Upper lobe of left lung (tissue), 4 donors: ENCODE measurements at regions not wholly inside any gene's neighbourhood (a gene's known extent, or its start where the extent isn't known, plus 50 kb on each side); places are given as distances from the start of the nearest gene placed in this dataset.

Source experiments
- POLR2A ChIP-seq, 4 donors: fragments of 450-650 bp; IDR thresholded peaks; one replicate each; pipeline ENCODE4 v1.5.1; 2016 to 2017; ENCODE audit warnings: antibody characterized with exemption in 4 of 4, mild to moderate bottlenecking in 2 of 4
- POLR2AphosphoS5 ChIP-seq, 2 donors: sonication (generic); formaldehyde crosslinking; IDR thresholded peaks; one replicate each; pipeline ENCODE4 v1.5.1; 2017; ENCODE audit warnings: antibody characterized with exemption in 2 of 2
- TF ChIP-seq, protein P1 (sequence below), 6 experiments: fragments of 450-650 bp in 4 of 6; fragments of 200-600 bp in 2 of 6; sonication (generic) in 2 of 6; IDR thresholded peaks; one replicate each; pipeline ENCODE4 v1.5.1; 2016 to 2019; ENCODE audit warnings: antibody characterized with exemption in 6 of 6

GRCh38 chr4:119932277-119932676, 134.4 kb downstream of the MAD2L1 start:
- TF ChIP-seq, protein P1, sequence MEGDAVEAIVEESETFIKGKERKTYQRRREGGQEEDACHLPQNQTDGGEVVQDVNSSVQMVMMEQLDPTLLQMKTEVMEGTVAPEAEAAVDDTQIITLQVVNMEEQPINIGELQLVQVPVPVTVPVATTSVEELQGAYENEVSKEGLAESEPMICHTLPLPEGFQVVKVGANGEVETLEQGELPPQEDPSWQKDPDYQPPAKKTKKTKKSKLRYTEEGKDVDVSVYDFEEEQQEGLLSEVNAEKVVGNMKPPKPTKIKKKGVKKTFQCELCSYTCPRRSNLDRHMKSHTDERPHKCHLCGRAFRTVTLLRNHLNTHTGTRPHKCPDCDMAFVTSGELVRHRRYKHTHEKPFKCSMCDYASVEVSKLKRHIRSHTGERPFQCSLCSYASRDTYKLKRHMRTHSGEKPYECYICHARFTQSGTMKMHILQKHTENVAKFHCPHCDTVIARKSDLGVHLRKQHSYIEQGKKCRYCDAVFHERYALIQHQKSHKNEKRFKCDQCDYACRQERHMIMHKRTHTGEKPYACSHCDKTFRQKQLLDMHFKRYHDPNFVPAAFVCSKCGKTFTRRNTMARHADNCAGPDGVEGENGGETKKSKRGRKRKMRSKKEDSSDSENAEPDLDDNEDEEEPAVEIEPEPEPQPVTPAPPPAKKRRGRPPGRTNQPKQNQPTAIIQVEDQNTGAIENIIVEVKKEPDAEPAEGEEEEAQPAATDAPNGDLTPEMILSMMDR (IDR thresholded peaks at IDR 0.05): no peak
- TF ChIP-seq POLR2A (IDR thresholded peaks at IDR 0.05) (no peak), POLR2AphosphoS5 (IDR thresholded peaks at IDR 0.05) (no peak)
